K562 (cell line): ENCODE measurements at regions not wholly inside any gene's neighbourhood (a gene's known extent, or its start where the extent isn't known, plus 50 kb on each side); places are given as distances from the start of the nearest gene placed in this dataset.
A peak's percentile ranks its signal among the peaks of the same experiment; 100 is the strongest.

ENCODE experiments used
- ATAC-seq: fragments of 200-7000 bp; cut with Tn5 transposase; 3 replicates; pipeline ENCODE4 v1.9.1; 2020; ENCODE audit warnings: moderate library complexity
- BruUV-seq: library from RNA; stranded (reverse); fragments of 400-500 nt; replicated peaks from 2 replicates; lab custom pipeline; 2021; lab: Mats Ljungman, UMichigan
- CTCF ChIA-PET: fragments of 300-600 bp; formaldehyde crosslinking; extraction: SDS; loops from one replicate; lab custom pipeline; 2021; ENCODE audit warnings: low intra/inter-chr PET ratio; lab: Yijun Ruan, JAX
- POLR2A ChIA-PET: fragments of 300-600, 350-650 bp; sonication (Branson Sonifier 250); formaldehyde crosslinking; extraction: SDS; loops from one replicate; lab custom pipeline; 2021; ENCODE audit warnings: antibody characterized with exemption, inconsistent platforms; lab: Yijun Ruan, JAX
- DNase-seq, 4 experiments: peaks; one replicate each; pipeline versions ENCODE4 v3.0.0 to v3.0.0-alpha.2; 2011 to 2018; ENCODE audit warnings: low spot score in 3 of 4, mixed read lengths in 3 of 4; ENCODE audit errors: extremely low read depth in 1 of 4
- FAIRE-seq: peaks from 2 replicates; lab custom pipeline; 2011; peaks lifted over from hg19 to GRCh38; lab: Jason Lieb, UNC
- H2AFZ ChIP-seq: 2 replicates; pipeline ENCODE4 v1.6.0; 2011; ENCODE audit warnings: low read depth, low read length, control low read depth, inconsistent platforms
- H3K27ac ChIP-seq: fragments of 200-600 bp; 3 replicates; pipeline ENCODE4 v1.8.0; 2011; ENCODE audit warnings: low read depth, mild to moderate bottlenecking, control low read depth, inconsistent platforms, low read length, moderate library complexity, mixed read lengths; ENCODE audit errors: extremely low read depth
- H3K27me3 ChIP-seq, 2 experiments: fragments of 300-600 bp in 1 of 2; 2 replicates in 1 of 2; 3 replicates in 1 of 2; pipeline versions ENCODE4 v1.6.0 to v1.8.0; 2011; ENCODE audit warnings: inconsistent platforms in 2 of 2, low read length in 2 of 2, mild to moderate bottlenecking in 1 of 2, mixed read lengths in 1 of 2, moderate library complexity in 1 of 2; ENCODE audit not compliant: control insufficient read depth in 2 of 2, insufficient read depth in 2 of 2
- H3K36me3 ChIP-seq: fragments of 300-600 bp; 3 replicates; pipeline ENCODE4 v1.8.0; 2011; ENCODE audit warnings: mild to moderate bottlenecking, low read length, inconsistent platforms; ENCODE audit not compliant: control insufficient read depth, insufficient read depth
- H3K4me1 ChIP-seq, 2 experiments: fragments of 200-600 bp in 1 of 2; replicated peaks in 1 of 2; 2 replicates in 1 of 2; 3 replicates in 1 of 2; pipeline versions ENCODE4 v1.5.1 to v1.8.0; 2011; ENCODE audit warnings: inconsistent platforms in 2 of 2, low read length in 2 of 2, mild to moderate bottlenecking in 1 of 2, mixed read lengths in 1 of 2, moderate library complexity in 1 of 2; ENCODE audit not compliant: control insufficient read depth in 2 of 2, insufficient read depth in 2 of 2
- H3K4me2 ChIP-seq: 2 replicates; pipeline ENCODE4 v1.6.1; 2011; ENCODE audit warnings: low read length, control low read depth, inconsistent platforms, mixed read lengths; ENCODE audit not compliant: insufficient read depth
- H3K4me3 ChIP-seq: fragments of 200-600 bp; sonication (generic), shearing (Covaris generic); 2 replicates; pipeline ENCODE4 v1.5.1; 2016; ENCODE audit warnings: control low read depth, inconsistent platforms
- H3K79me2 ChIP-seq: fragments of 200-600 bp; 3 replicates; pipeline ENCODE4 v1.8.0; 2011; ENCODE audit warnings: low read length, inconsistent platforms; ENCODE audit not compliant: control insufficient read depth, insufficient read depth
- H3K9ac ChIP-seq, 2 experiments: 2 replicates each; pipeline versions ENCODE4 v1.6.0 to v1.6.1; 2011; ENCODE audit warnings: low read depth in 2 of 2, low read length in 2 of 2, control low read depth in 1 of 2, inconsistent platforms in 1 of 2, mild to moderate bottlenecking in 1 of 2, mixed read lengths in 1 of 2; ENCODE audit not compliant: insufficient read depth in 1 of 2
- H3K9me1 ChIP-seq: one replicate; pipeline ENCODE4 v1.6.0; 2011; ENCODE audit warnings: inconsistent platforms, mild to moderate bottlenecking, low read length, moderate library complexity; ENCODE audit not compliant: control insufficient read depth, insufficient read depth
- H3K9me3 ChIP-seq: replicated peaks from 2 replicates; pipeline ENCODE4 v1.5.1; 2011; ENCODE audit warnings: low read depth, low read length, inconsistent platforms; ENCODE audit not compliant: control insufficient read depth, insufficient read depth
- H4K20me1 ChIP-seq: replicated peaks from 2 replicates; pipeline ENCODE4 v1.6.1; 2011; ENCODE audit warnings: low read length, inconsistent platforms, mixed read lengths; ENCODE audit not compliant: control insufficient read depth, insufficient read depth
- E2F1 ChIP-seq: sonication (generic); formaldehyde crosslinking; IDR thresholded peaks from 2 replicates; pipeline ENCODE4 v1.8.1; 2023; ENCODE audit warnings: mild to moderate bottlenecking, missing genetic modification reagents, moderate library complexity
- GABPA ChIP-seq: fragments of 200-800 bp; sonication (Bioruptor generic); conservative IDR thresholded peaks from 2 replicates; pipeline ENCODE4 v1.6.1; 2016; ENCODE audit warnings: low read depth, missing genetic modification characterization, missing compliant biosample characterization
- GABPB1 ChIP-seq: sonication (generic); formaldehyde crosslinking; IDR thresholded peaks from 2 replicates; pipeline ENCODE4 v1.8.0; 2022; ENCODE audit warnings: mild to moderate bottlenecking, missing genetic modification reagents
- HNRNPK ChIP-seq: fragments of 200-400 bp; formaldehyde crosslinking; IDR thresholded peaks from one replicate; pipeline ENCODE4 v1.6.1; 2018; ENCODE audit warnings: mild to moderate bottlenecking, low read depth, low read length; ENCODE audit not compliant: poor library complexity, severe bottlenecking
- IRF2 ChIP-seq: sonication (generic); formaldehyde crosslinking; IDR thresholded peaks from 2 replicates; pipeline ENCODE4 v1.8.1; 2022; ENCODE audit warnings: mild to moderate bottlenecking, missing genetic modification reagents
- MNT ChIP-seq, 2 experiments: fragments of 450-650 bp; conservative IDR thresholded peaks; 2 replicates each; pipeline ENCODE4 v1.6.1; 2017; ENCODE audit warnings: mild to moderate bottlenecking in 2 of 2, moderate library complexity in 2 of 2
- NFYB ChIP-seq: IDR thresholded peaks from 2 replicates; pipeline ENCODE4 v1.6.1; 2011; ENCODE audit warnings: mild to moderate bottlenecking, moderate library complexity; ENCODE audit not compliant: insufficient read length; ENCODE audit errors: extremely low read depth
- NR4A1 ChIP-seq, 2 experiments: fragments of 250-450 bp in 1 of 2; fragments of 450-650 bp in 1 of 2; sonication (Bioruptor Pico) in 1 of 2; IDR thresholded peaks; 2 replicates each; pipeline versions ENCODE4 v1.4.0 to v1.6.1; 2016 to 2020; ENCODE audit warnings: mild to moderate bottlenecking in 2 of 2, missing compliant biosample characterization in 1 of 2, missing genetic modification characterization in 1 of 2, moderate library complexity in 1 of 2
- SMARCA4 ChIP-seq: fragments of 450-650 bp; IDR thresholded peaks from 2 replicates; pipeline ENCODE4 v1.6.1; 2016
- ZBTB34 ChIP-seq: fragments of 250-450 bp; sonication (Bioruptor Pico); IDR thresholded peaks from 2 replicates; pipeline ENCODE4 v1.8.0; 2021; ENCODE audit warnings: mild to moderate bottlenecking, moderate library complexity
- ZNF134 ChIP-seq: fragments of 250-450 bp; sonication (Bioruptor Pico); conservative IDR thresholded peaks from 2 replicates; pipeline ENCODE4 v1.4.0; 2020
- ZNF253 ChIP-seq: fragments of 250-450 bp; sonication (Bioruptor Pico); conservative IDR thresholded peaks from 2 replicates; pipeline ENCODE4 v1.6.1; 2021; ENCODE audit warnings: mild to moderate bottlenecking
- ZNF717 ChIP-seq: fragments of 250-450 bp; sonication (Bioruptor Pico); IDR thresholded peaks from 2 replicates; pipeline ENCODE4 v1.5.0; 2021
- WGBS: fragments of 100-300 bp; shearing (Covaris generic); methylation state at CpG from one replicate; pipeline ENCODE4 v1.1.6; 2016; ENCODE audit warnings: low coverage, mixed read lengths; ENCODE audit not compliant: insufficient coverage; ENCODE audit errors: missing lambda C conversion rate; 5-methylcytosine and 5-hydroxymethylcytosine counted together
- in situ Hi-C: fragments of 300-500 bp; cut with MboI; formaldehyde crosslinking; loops from 4 replicates; pipeline ENCODE4 v1.15.0; 2018; ENCODE audit warnings: inconsistent platforms, mixed read lengths
- intact Hi-C: fragments of 100-400 bp; cut with micrococcal nuclease; formaldehyde crosslinking; loops from 2 replicates; pipeline ENCODE4 v1.14.2; 2022

GRCh38 chr22:22144858-22145257, 99.7 kb upstream of the VPREB1 start (continued):
- peak in 1 of 2 experiments; percentile 42; a peak in 1 of 4 replicates for TF ChIP-seq MNT (conservative IDR thresholded peaks at IDR 0.05)

GRCh38 chr22:22143448-22143847, 101.1 kb upstream of the VPREB1 start:
- POLR2A ChIA-PET: interaction anchor here (0.7 to 6.1 kb wide), 10 partner anchors 9 to 61 kb away, joined by 3 to 81 read pairs (median 5); no protein-coding TSS in a partner anchor
- no peaks in the 10 kb centered on the region for H3K79me2 ChIP-seq
- peak; percentile 49 for ATAC-seq
- no peak for DNase-seq
- no peaks in the 10 kb centered on the region for H3K9me1 ChIP-seq
- FAIRE-seq: no peak
- no peak overlapping the region for H3K9ac ChIP-seq
- intact Hi-C loops: no loop called here
- no peak overlapping the region for H3K27ac ChIP-seq
- BruUV-seq: no TSS peak
- peaks cover 10 to 20% of the 10 kb centered on the region in 2 experiments for H3K27me3 ChIP-seq
- peaks cover 0 to 11% of the 10 kb centered on the region in 2 experiments; a peak in 2 of 5 replicates for H3K4me1 ChIP-seq
- no peaks in the 10 kb centered on the region for H4K20me1 ChIP-seq
- in situ Hi-C loops: no loop called here
- no peaks in the 10 kb centered on the region for H3K36me3 ChIP-seq
- CTCF ChIA-PET: no interaction called here
- WGBS: 23% methylated on average over 6 of the region's 6 CpGs
- H2AFZ ChIP-seq: no peak overlapping the region
- no peak overlapping the region for H3K4me2 ChIP-seq
- H3K9me3 ChIP-seq: no peaks in the 10 kb centered on the region
- H3K4me3 ChIP-seq: no peak overlapping the region
- TF ChIP-seq GABPB1 (CRISPR knock-in tag) (no peak), NR4A1 (CRISPR knock-in tag; IDR thresholded peaks at IDR 0.05) (no peak), NR4A1 (tag; IDR thresholded peaks at IDR 0.05) (no peak), GABPA (no peak), ZNF717 (CRISPR knock-in tag) (no peak), E2F1 (CRISPR knock-in tag) (peak; percentile 58; the same call in 1 of the 2 replicates), ZNF253 (no peak), ZBTB34 (CRISPR knock-in tag) (peak; percentile 53; the same call in 1 of the 2 replicates), SMARCA4 (no peak), HNRNPK (no peak), ZNF134 (CRISPR knock-in tag) (no peak), NFYB (no peak), IRF2 (CRISPR knock-in tag) (0 out of 2 replicates have a peak, but pooled peaks have one; percentile 45)
